HG03432 (cell line): ENCODE measurements at regions not wholly inside any gene's neighbourhood (a gene's known extent, or its start where the extent isn't known, plus 50 kb on each side); places are given as distances from the start of the nearest gene placed in this dataset.
A peak's percentile ranks its signal among the peaks of the same experiment; 100 is the strongest.

Source experiments
- ATAC-seq: cut with Tn5 transposase; IDR thresholded peaks from one replicate; pipeline ENCODE4 v1.9.1; 2021; ENCODE audit warnings: mild to moderate bottlenecking, moderate library complexity; ENCODE audit not compliant: unreplicated experiment

- ATAC-seq: no peak
Measured at GRCh38 chr2:220654322-220654721, 917.8 kb downstream of the EPHA4 start.

- ATAC-seq: no peak
Measured at GRCh38 chr2:220660277-220661145, 911.6 kb downstream of the EPHA4 start.

GRCh38 chr2:220662431-220662830 is 909.7 kb downstream of the EPHA4 start:
- ATAC-seq: no peak

- ATAC-seq: no peak
Measured at GRCh38 chr2:220663065-220663464, 909.0 kb downstream of the EPHA4 start.

GRCh38 chr2:220664272-220665107 is 907.6 kb downstream of the EPHA4 start:
- no peak for ATAC-seq

GRCh38 chr2:220665108-220665471 is 907.0 kb downstream of the EPHA4 start:
- ATAC-seq: no peak

GRCh38 chr2:220669324-220669723 is 902.8 kb downstream of the EPHA4 start:
- ATAC-seq: no peak

- ATAC-seq: no peak
Measured at GRCh38 chr2:220670511-220670910, 901.6 kb downstream of the EPHA4 start.

- no peak for ATAC-seq
Measured at GRCh38 chr2:220673151-220673874, 898.8 kb downstream of the EPHA4 start.

GRCh38 chr2:220674033-220674432 is 898.1 kb downstream of the EPHA4 start:
- ATAC-seq: peak; percentile 89

- ATAC-seq: no peak
Measured at GRCh38 chr2:220676695-220677094, 895.4 kb downstream of the EPHA4 start.

GRCh38 chr2:220678943-220679342 is 893.2 kb downstream of the EPHA4 start:
- ATAC-seq: no peak

- ATAC-seq: no peak
Measured at GRCh38 chr2:220682616-220683015, 889.5 kb downstream of the EPHA4 start.

- ATAC-seq: no peak
Measured at GRCh38 chr2:220684099-220684498, 888.0 kb downstream of the EPHA4 start.

GRCh38 chr2:220687231-220687843 is 884.8 kb downstream of the EPHA4 start:
- ATAC-seq: peak; percentile 88

GRCh38 chr2:220695397-220696279 is 876.5 kb downstream of the EPHA4 start:
- ATAC-seq: no peak

- no peak for ATAC-seq
Measured at GRCh38 chr2:220696280-220696669, 875.8 kb downstream of the EPHA4 start.

GRCh38 chr2:220697011-220697410 is 875.1 kb downstream of the EPHA4 start:
- no peak for ATAC-seq

- ATAC-seq: no peak
Measured at GRCh38 chr2:220701115-220701514, 871.0 kb downstream of the EPHA4 start.

GRCh38 chr2:220703279-220703678 is 868.8 kb downstream of the EPHA4 start:
- no peak for ATAC-seq
